ENCODE measurements at regions not wholly inside any gene's neighbourhood (a gene's known extent, or its start where the extent isn't known, plus 50 kb on each side); places are given as distances from the start of the nearest gene placed in this dataset.

DNA sequence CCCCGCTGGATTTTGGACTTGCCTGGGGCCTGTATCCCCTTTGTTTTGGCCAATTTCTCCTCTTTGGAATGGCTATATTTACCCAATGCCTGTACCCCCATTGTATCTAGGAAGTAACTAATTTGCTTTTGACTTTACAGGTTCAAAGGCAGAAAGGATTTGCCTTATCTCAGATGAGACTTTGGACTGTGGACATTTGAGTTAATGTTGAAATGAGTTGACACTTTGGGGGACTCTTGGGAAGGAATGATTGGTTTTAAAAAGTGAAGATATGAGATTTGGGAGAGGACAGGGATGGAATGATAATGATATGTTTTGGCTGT lies 1220.3 kb upstream of the CITED2 start:
- TF ChIP-seq, protein P1, sequence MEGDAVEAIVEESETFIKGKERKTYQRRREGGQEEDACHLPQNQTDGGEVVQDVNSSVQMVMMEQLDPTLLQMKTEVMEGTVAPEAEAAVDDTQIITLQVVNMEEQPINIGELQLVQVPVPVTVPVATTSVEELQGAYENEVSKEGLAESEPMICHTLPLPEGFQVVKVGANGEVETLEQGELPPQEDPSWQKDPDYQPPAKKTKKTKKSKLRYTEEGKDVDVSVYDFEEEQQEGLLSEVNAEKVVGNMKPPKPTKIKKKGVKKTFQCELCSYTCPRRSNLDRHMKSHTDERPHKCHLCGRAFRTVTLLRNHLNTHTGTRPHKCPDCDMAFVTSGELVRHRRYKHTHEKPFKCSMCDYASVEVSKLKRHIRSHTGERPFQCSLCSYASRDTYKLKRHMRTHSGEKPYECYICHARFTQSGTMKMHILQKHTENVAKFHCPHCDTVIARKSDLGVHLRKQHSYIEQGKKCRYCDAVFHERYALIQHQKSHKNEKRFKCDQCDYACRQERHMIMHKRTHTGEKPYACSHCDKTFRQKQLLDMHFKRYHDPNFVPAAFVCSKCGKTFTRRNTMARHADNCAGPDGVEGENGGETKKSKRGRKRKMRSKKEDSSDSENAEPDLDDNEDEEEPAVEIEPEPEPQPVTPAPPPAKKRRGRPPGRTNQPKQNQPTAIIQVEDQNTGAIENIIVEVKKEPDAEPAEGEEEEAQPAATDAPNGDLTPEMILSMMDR (IDR thresholded peaks at IDR 0.05), result no peak
- TF ChIP-seq ZFX (IDR thresholded peaks at IDR 0.05; ENCODE audit: borderline replicate concordance), result no peak
